ENCODE measurements at regions not wholly inside any gene's neighbourhood (a gene's known extent, or its start where the extent isn't known, plus 50 kb on each side); places are given as distances from the start of the nearest gene placed in this dataset.
A peak's percentile ranks its signal among the peaks of the same experiment; 100 is the strongest.

DNA sequence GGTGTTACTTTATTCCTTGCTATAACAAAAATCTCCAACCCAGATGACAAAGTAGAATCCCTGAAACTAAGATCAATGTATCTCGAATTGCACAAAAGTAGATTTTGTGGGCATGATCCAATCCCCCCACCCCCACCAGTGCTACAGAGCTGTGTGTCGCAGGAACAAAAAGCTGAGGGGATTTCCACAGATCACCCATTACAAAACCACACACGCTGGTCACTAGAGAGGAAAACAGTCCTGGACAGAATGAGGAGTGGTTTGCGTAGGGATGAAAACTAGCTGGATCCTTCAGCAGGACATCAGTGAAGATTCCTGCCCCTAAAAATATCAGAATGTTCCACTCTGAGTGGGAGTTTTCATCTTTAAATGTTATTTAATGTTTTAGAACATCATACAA lies 165.3 kb upstream of the STK17B start:
- TF ChIP-seq POLR2A (IDR thresholded peaks at IDR 0.05; ENCODE audit: low read depth, low read length) (no peak), EZH2 (IDR thresholded peaks at IDR 0.05; ENCODE audit: borderline replicate concordance, low read depth, low read length, severe bottlenecking) (no peak), JUN (IDR thresholded peaks at IDR 0.05; ENCODE audit: borderline replicate concordance, insufficient read depth, insufficient read length, low read depth) (no peak)
- TF ChIP-seq, protein P1, sequence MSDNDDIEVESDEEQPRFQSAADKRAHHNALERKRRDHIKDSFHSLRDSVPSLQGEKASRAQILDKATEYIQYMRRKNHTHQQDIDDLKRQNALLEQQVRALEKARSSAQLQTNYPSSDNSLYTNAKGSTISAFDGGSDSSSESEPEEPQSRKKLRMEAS (IDR thresholded peaks at IDR 0.05; ENCODE audit: insufficient read depth, insufficient read length), result no peak
- Histone ChIP-seq H3K27me3 (ENCODE audit: control insufficient read depth in 2 of 2, insufficient read depth in 2 of 2, low read length in 2 of 2) (no peaks in the 10 kb centered on the region), H2AFZ (ENCODE audit: low read depth, low read length) (no peak overlapping the region), H3K4me1 (ENCODE audit: control insufficient read depth, extremely low read depth, insufficient read depth, low read length) (peaks cover 36% of the 10 kb centered on the region), H3K4me3 (replicated peaks in 1 of 3; ENCODE audit: insufficient read depth in 1 of 3, low read depth in 1 of 3, low read length in 3 of 3) (no peak overlapping the region), H4K20me1 (replicated peaks; ENCODE audit: control insufficient read depth, extremely low read depth, insufficient read depth, low read length) (no peaks in the 10 kb centered on the region), H3K9ac (replicated peaks; ENCODE audit: extremely low read depth, insufficient read depth, low read length) (no peak overlapping the region), H3K4me2 (ENCODE audit: insufficient read depth, low read length) (no peak overlapping the region), H3K36me3 (ENCODE audit: control insufficient read depth in 2 of 2, extremely low read depth in 1 of 2, insufficient read depth in 2 of 2, low read length in 2 of 2) (peaks cover 0 to 13% of the 10 kb centered on the region in 2 experiments), H3K9me3 (replicated peaks; ENCODE audit: control insufficient read depth, insufficient read depth, low read length) (no peaks in the 10 kb centered on the region), H3K79me2 (ENCODE audit: control insufficient read depth, insufficient read depth, low read length) (peaks cover 61% of the 10 kb centered on the region), H3K27ac (ENCODE audit: insufficient read depth, low read depth, low read length) (no peak overlapping the region), H3K9me1 (replicated peaks; ENCODE audit: control insufficient read depth, extremely low read depth, insufficient read depth, low read length) (no peaks in the 10 kb centered on the region)
- ChIA-PET POLR2A (interaction anchor here (1.2 kb wide), 1 partner anchor 26 kb away, joined by 5 read pairs; no protein-coding TSS in a partner anchor), CTCF (interaction anchor here (0.5 to 5.7 kb wide), 54 partner anchors 9 to 269 kb away, joined by 3 to 96 read pairs (median 5); partner anchors contain the start of gene DNAH7)
- DNase-seq (ENCODE audit: low read depth, low spot score), result no peak
- no TSS peak for BruUV-seq (replicated peaks)
- intact Hi-C loops (cut with micrococcal nuclease) (loop anchor here (1.0 to 10.0 kb wide), 6 partner anchors 18 to 418 kb away; no protein-coding TSS in a partner anchor), dilution Hi-C loops (cut with MboI; ENCODE audit: extremely low pct_ligation_motif_present, low sequenced_read_pairs) (no loop called here)
- no peak for FAIRE-seq

DNA sequence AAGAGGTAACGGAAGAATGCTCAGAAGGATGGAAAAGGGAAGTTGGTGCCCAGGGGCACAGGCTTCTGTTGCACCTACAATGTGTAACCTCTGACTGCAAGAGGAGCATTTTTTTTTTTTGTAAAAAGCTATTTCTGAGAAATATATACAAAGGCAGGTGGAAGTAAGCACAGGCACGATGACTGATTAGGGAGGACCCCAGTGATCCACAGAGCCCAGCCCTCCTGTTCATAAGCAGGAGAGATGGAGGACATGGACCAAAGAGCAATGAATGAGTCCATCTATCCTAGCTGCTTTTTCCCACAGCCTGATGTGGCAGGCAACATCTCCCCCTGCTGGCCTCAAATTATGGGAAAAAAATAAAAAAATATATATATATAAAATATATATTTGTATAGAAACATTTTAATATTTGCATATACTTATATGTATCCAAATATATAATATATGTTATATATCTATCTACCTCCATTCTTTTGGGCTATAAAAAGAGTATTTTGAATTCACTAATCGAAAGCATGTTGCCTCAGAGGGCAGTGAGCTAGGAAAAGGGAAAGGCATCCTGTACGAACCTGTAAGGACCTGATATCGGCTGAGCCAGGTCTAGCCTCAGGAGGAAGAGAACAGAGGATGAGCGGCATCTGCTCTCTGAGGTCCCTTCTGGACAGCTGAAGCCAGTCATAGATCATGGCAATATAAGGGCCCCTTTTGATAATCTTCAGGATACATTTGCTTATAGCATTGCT lies 166.0 kb upstream of the STK17B start:
- Histone ChIP-seq H4K20me1 (replicated peaks; ENCODE audit: control insufficient read depth, extremely low read depth, insufficient read depth, low read length) (no peaks in the 10 kb centered on the region), H3K79me2 (ENCODE audit: control insufficient read depth, insufficient read depth, low read length) (peaks cover 61% of the 10 kb centered on the region), H2AFZ (ENCODE audit: low read depth, low read length) (no peak overlapping the region), H3K9me3 (replicated peaks; ENCODE audit: control insufficient read depth, insufficient read depth, low read length) (no peaks in the 10 kb centered on the region), H3K4me2 (ENCODE audit: insufficient read depth, low read length) (no peak overlapping the region), H3K9me1 (replicated peaks; ENCODE audit: control insufficient read depth, extremely low read depth, insufficient read depth, low read length) (no peaks in the 10 kb centered on the region), H3K36me3 (ENCODE audit: control insufficient read depth in 2 of 2, extremely low read depth in 1 of 2, insufficient read depth in 2 of 2, low read length in 2 of 2) (peaks cover 0 to 16% of the 10 kb centered on the region in 2 experiments), H3K27ac (ENCODE audit: insufficient read depth, low read depth, low read length) (no peak overlapping the region), H3K9ac (replicated peaks; ENCODE audit: extremely low read depth, insufficient read depth, low read length) (no peak overlapping the region), H3K4me1 (ENCODE audit: control insufficient read depth, extremely low read depth, insufficient read depth, low read length) (peaks cover 29% of the 10 kb centered on the region), H3K4me3 (replicated peaks in 1 of 3; ENCODE audit: insufficient read depth in 1 of 3, low read depth in 1 of 3, low read length in 3 of 3) (no peak overlapping the region), H3K27me3 (ENCODE audit: control insufficient read depth in 2 of 2, insufficient read depth in 2 of 2, low read length in 2 of 2) (no peaks in the 10 kb centered on the region)
- TF ChIP-seq POLR2A (IDR thresholded peaks at IDR 0.05; ENCODE audit: low read depth, low read length) (no peak), EZH2 (IDR thresholded peaks at IDR 0.05; ENCODE audit: borderline replicate concordance, low read depth, low read length, severe bottlenecking) (no peak)
- TF ChIP-seq, protein P2, sequence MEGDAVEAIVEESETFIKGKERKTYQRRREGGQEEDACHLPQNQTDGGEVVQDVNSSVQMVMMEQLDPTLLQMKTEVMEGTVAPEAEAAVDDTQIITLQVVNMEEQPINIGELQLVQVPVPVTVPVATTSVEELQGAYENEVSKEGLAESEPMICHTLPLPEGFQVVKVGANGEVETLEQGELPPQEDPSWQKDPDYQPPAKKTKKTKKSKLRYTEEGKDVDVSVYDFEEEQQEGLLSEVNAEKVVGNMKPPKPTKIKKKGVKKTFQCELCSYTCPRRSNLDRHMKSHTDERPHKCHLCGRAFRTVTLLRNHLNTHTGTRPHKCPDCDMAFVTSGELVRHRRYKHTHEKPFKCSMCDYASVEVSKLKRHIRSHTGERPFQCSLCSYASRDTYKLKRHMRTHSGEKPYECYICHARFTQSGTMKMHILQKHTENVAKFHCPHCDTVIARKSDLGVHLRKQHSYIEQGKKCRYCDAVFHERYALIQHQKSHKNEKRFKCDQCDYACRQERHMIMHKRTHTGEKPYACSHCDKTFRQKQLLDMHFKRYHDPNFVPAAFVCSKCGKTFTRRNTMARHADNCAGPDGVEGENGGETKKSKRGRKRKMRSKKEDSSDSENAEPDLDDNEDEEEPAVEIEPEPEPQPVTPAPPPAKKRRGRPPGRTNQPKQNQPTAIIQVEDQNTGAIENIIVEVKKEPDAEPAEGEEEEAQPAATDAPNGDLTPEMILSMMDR (IDR thresholded peaks at IDR 0.05; ENCODE audit: extremely low read depth in 1 of 2, insufficient read depth in 1 of 2, low read depth in 1 of 2, low read length in 2 of 2), result peak; percentile 26 to 40
- DNase-seq (ENCODE audit: low read depth, low spot score), result peak; percentile 43
- FAIRE-seq, result peak; percentile 62
- BruUV-seq (replicated peaks), result no TSS peak
- intact Hi-C loops (cut with micrococcal nuclease) (loop anchor here (1.0 to 10.0 kb wide), 6 partner anchors 17 to 417 kb away; no protein-coding TSS in a partner anchor), dilution Hi-C loops (cut with MboI; ENCODE audit: extremely low pct_ligation_motif_present, low sequenced_read_pairs) (no loop called here)
- POLR2A ChIA-PET, result interaction anchor here (1.2 kb wide), 1 partner anchor 25 kb away, joined by 5 read pairs; no protein-coding TSS in a partner anchor
- CTCF ChIA-PET, result interaction anchor here (0.5 to 5.7 kb wide), 56 partner anchors 9 to 269 kb away, joined by 3 to 96 read pairs (median 5); partner anchors contain the start of gene DNAH7

Data from endothelial cell of umbilical vein (primary cell).